Sigmoid colon (tissue), 3 donors: ENCODE measurements at regions not wholly inside any gene's neighbourhood (a gene's known extent, or its start where the extent isn't known, plus 50 kb on each side); places are given as distances from the start of the nearest gene placed in this dataset.

ENCODE experiments used
- CTCF ChIP-seq, 4 experiments: fragments of 450-650 bp in 3 of 4; fragments of 200-600 bp in 1 of 4; IDR thresholded peaks; one replicate each; pipeline ENCODE4 v1.5.1; 2016 to 2019; ENCODE audit warnings: antibody characterized with exemption in 4 of 4, mild to moderate bottlenecking in 3 of 4, moderate library complexity in 2 of 4
- POLR2A ChIP-seq, 2 donors: fragments of 450-650 bp; IDR thresholded peaks; one replicate each; pipeline ENCODE4 v1.6.1; 2016; ENCODE audit warnings: antibody characterized with exemption in 2 of 2, mild to moderate bottlenecking in 2 of 2, moderate library complexity in 2 of 2

GRCh38 chr14:22268875-22269274 is 320.1 kb downstream of the DAD1 start:
- TF ChIP-seq CTCF (IDR thresholded peaks at IDR 0.05) (no peak), POLR2A (IDR thresholded peaks at IDR 0.05) (no peak)
